ENCODE measurements at regions not wholly inside any gene's neighbourhood (a gene's known extent, or its start where the extent isn't known, plus 50 kb on each side); places are given as distances from the start of the nearest gene placed in this dataset.

- Mint-ChIP-seq H3K4me3 (no peak overlapping the region), H3K27ac (no peak overlapping the region), H3K36me3 (ENCODE audit: low read depth) (no peaks in the 10 kb centered on the region), H3K4me1 (peaks cover 3% of the 10 kb centered on the region), H3K27me3 (peaks cover 6% of the 10 kb centered on the region)
- DNase-seq: no peak
- no peaks in the 10 kb centered on the region for H3K9me3 ChIP-seq (ENCODE audit: control insufficient read depth, low read length, poor library complexity, severe bottlenecking)
- no peak for ATAC-seq
Observed at GRCh38 chr2:152950126-152950525, 231.7 kb downstream of the ARL6IP6 start.

- H3K4me3 Mint-ChIP-seq: no peak overlapping the region
- H3K27ac Mint-ChIP-seq: no peak overlapping the region
- H3K9me3 ChIP-seq (ENCODE audit: control insufficient read depth, low read length, poor library complexity, severe bottlenecking): no peaks in the 10 kb centered on the region
- no peak for DNase-seq
- no peak for ATAC-seq
- no peaks in the 10 kb centered on the region for H3K36me3 Mint-ChIP-seq (ENCODE audit: low read depth)
- H3K27me3 Mint-ChIP-seq: no peaks in the 10 kb centered on the region
- H3K4me1 Mint-ChIP-seq: peaks cover 3% of the 10 kb centered on the region
Observed at GRCh38 chr2:152944099-152944498, 225.7 kb downstream of the ARL6IP6 start.

GRCh38 chr2:152942940-152943440 lies 224.6 kb downstream of the ARL6IP6 start:
- no peak for DNase-seq
- Mint-ChIP-seq H3K27ac (no peak overlapping the region), H3K36me3 (ENCODE audit: low read depth) (no peaks in the 10 kb centered on the region), H3K27me3 (no peaks in the 10 kb centered on the region), H3K4me1 (peaks cover 3% of the 10 kb centered on the region), H3K4me3 (no peak overlapping the region)
- no peaks in the 10 kb centered on the region for H3K9me3 ChIP-seq (ENCODE audit: control insufficient read depth, low read length, poor library complexity, severe bottlenecking)
- ATAC-seq: no peak

- Mint-ChIP-seq H3K36me3 (ENCODE audit: low read depth) (no peaks in the 10 kb centered on the region), H3K4me3 (no peak overlapping the region), H3K27ac (no peak overlapping the region), H3K4me1 (no peaks in the 10 kb centered on the region), H3K27me3 (no peaks in the 10 kb centered on the region)
- ATAC-seq (no peak), DNase-seq (no peak)
- H3K9me3 ChIP-seq (ENCODE audit: control insufficient read depth, low read length, poor library complexity, severe bottlenecking): no peaks in the 10 kb centered on the region
Observed at GRCh38 chr2:152930501-152930900, 212.1 kb downstream of the ARL6IP6 start.

GRCh38 chr2:152929628-152930027 lies 211.2 kb downstream of the ARL6IP6 start:
- peaks cover 3% of the 10 kb centered on the region for H3K27me3 Mint-ChIP-seq
- no peak overlapping the region for H3K4me3 Mint-ChIP-seq
- DNase-seq: no peak
- ATAC-seq: no peak
- H3K9me3 ChIP-seq (ENCODE audit: control insufficient read depth, low read length, poor library complexity, severe bottlenecking): no peaks in the 10 kb centered on the region
- no peaks in the 10 kb centered on the region for H3K36me3 Mint-ChIP-seq (ENCODE audit: low read depth)
- no peaks in the 10 kb centered on the region for H3K4me1 Mint-ChIP-seq
- no peak overlapping the region for H3K27ac Mint-ChIP-seq

GRCh38 chr2:152925547-152926448 lies 207.4 kb downstream of the ARL6IP6 start:
- ATAC-seq (peak; percentile 33), DNase-seq (peak in 1 of 3 donors; percentile 22)
- no peaks in the 10 kb centered on the region for H3K4me1 Mint-ChIP-seq
- H3K36me3 Mint-ChIP-seq (ENCODE audit: low read depth): no peaks in the 10 kb centered on the region
- peaks cover 24% of the 10 kb centered on the region for H3K27me3 Mint-ChIP-seq
- H3K9me3 ChIP-seq (ENCODE audit: control insufficient read depth, low read length, poor library complexity, severe bottlenecking): no peaks in the 10 kb centered on the region
- H3K4me3 Mint-ChIP-seq: no peak overlapping the region
- H3K27ac Mint-ChIP-seq: no peak overlapping the region

- H3K36me3 Mint-ChIP-seq (ENCODE audit: low read depth): no peaks in the 10 kb centered on the region
- H3K27ac Mint-ChIP-seq: no peak overlapping the region
- H3K9me3 ChIP-seq (ENCODE audit: control insufficient read depth, low read length, poor library complexity, severe bottlenecking): no peaks in the 10 kb centered on the region
- peaks cover 29% of the 10 kb centered on the region for H3K27me3 Mint-ChIP-seq
- H3K4me1 Mint-ChIP-seq: no peaks in the 10 kb centered on the region
- ATAC-seq (no peak), DNase-seq (no peak)
- H3K4me3 Mint-ChIP-seq: no peak overlapping the region
Observed at GRCh38 chr2:152924722-152925121, 206.3 kb downstream of the ARL6IP6 start.

- no peak for DNase-seq
- Mint-ChIP-seq H3K27ac (no peak overlapping the region), H3K27me3 (peaks cover 29% of the 10 kb centered on the region), H3K36me3 (ENCODE audit: low read depth) (no peaks in the 10 kb centered on the region), H3K4me1 (no peaks in the 10 kb centered on the region), H3K4me3 (no peak overlapping the region)
- peaks cover under 1% of the 10 kb centered on the region for H3K9me3 ChIP-seq (ENCODE audit: control insufficient read depth, low read length, poor library complexity, severe bottlenecking)
- no peak for ATAC-seq
Observed at GRCh38 chr2:152924219-152924618, 205.8 kb downstream of the ARL6IP6 start.

GRCh38 chr2:152920846-152921245 lies 202.4 kb downstream of the ARL6IP6 start:
- no peak overlapping the region for H3K27ac Mint-ChIP-seq
- no peaks in the 10 kb centered on the region for H3K4me1 Mint-ChIP-seq
- no peak overlapping the region for H3K4me3 Mint-ChIP-seq
- peaks cover 2% of the 10 kb centered on the region for H3K9me3 ChIP-seq (ENCODE audit: control insufficient read depth, low read length, poor library complexity, severe bottlenecking)
- DNase-seq (no peak), ATAC-seq (no peak)
- H3K36me3 Mint-ChIP-seq (ENCODE audit: low read depth): no peaks in the 10 kb centered on the region
- H3K27me3 Mint-ChIP-seq: peaks cover 29% of the 10 kb centered on the region

- H3K27ac Mint-ChIP-seq: no peak overlapping the region
- no peaks in the 10 kb centered on the region for H3K27me3 Mint-ChIP-seq
- no peak for DNase-seq
- H3K4me3 Mint-ChIP-seq: no peak overlapping the region
- no peak for ATAC-seq
- H3K36me3 Mint-ChIP-seq (ENCODE audit: low read depth): no peaks in the 10 kb centered on the region
- no peaks in the 10 kb centered on the region for H3K4me1 Mint-ChIP-seq
- H3K9me3 ChIP-seq (ENCODE audit: control insufficient read depth, low read length, poor library complexity, severe bottlenecking): no peaks in the 10 kb centered on the region
Observed at GRCh38 chr2:152910970-152911369, 192.6 kb downstream of the ARL6IP6 start.

GRCh38 chr2:152907046-152907445 lies 188.6 kb downstream of the ARL6IP6 start:
- no peaks in the 10 kb centered on the region for H3K9me3 ChIP-seq (ENCODE audit: control insufficient read depth, low read length, poor library complexity, severe bottlenecking)
- no peak overlapping the region for H3K27ac Mint-ChIP-seq
- no peak overlapping the region for H3K4me3 Mint-ChIP-seq
- no peak for ATAC-seq
- no peaks in the 10 kb centered on the region for H3K36me3 Mint-ChIP-seq (ENCODE audit: low read depth)
- DNase-seq: no peak
- no peaks in the 10 kb centered on the region for H3K4me1 Mint-ChIP-seq
- H3K27me3 Mint-ChIP-seq: no peaks in the 10 kb centered on the region

- no peaks in the 10 kb centered on the region for H3K9me3 ChIP-seq (ENCODE audit: control insufficient read depth, low read length, poor library complexity, severe bottlenecking)
- DNase-seq (no peak), ATAC-seq (no peak)
- H3K27ac Mint-ChIP-seq: no peak overlapping the region
- H3K4me1 Mint-ChIP-seq: no peaks in the 10 kb centered on the region
- H3K27me3 Mint-ChIP-seq: peaks cover 3% of the 10 kb centered on the region
- H3K4me3 Mint-ChIP-seq: no peak overlapping the region
- no peaks in the 10 kb centered on the region for H3K36me3 Mint-ChIP-seq (ENCODE audit: low read depth)
Observed at GRCh38 chr2:152894051-152894450, 175.6 kb downstream of the ARL6IP6 start.

GRCh38 chr2:152890736-152891135 lies 172.3 kb downstream of the ARL6IP6 start:
- ATAC-seq (no peak), DNase-seq (no peak)
- no peaks in the 10 kb centered on the region for H3K36me3 Mint-ChIP-seq (ENCODE audit: low read depth)
- no peak overlapping the region for H3K27ac Mint-ChIP-seq
- H3K9me3 ChIP-seq (ENCODE audit: control insufficient read depth, low read length, poor library complexity, severe bottlenecking): no peaks in the 10 kb centered on the region
- peaks cover 20% of the 10 kb centered on the region for H3K27me3 Mint-ChIP-seq
- H3K4me1 Mint-ChIP-seq: no peaks in the 10 kb centered on the region
- no peak overlapping the region for H3K4me3 Mint-ChIP-seq

GRCh38 chr2:152883951-152884487 lies 165.6 kb downstream of the ARL6IP6 start:
- no peak for DNase-seq
- Mint-ChIP-seq H3K27ac (no peak overlapping the region), H3K4me3 (no peak overlapping the region), H3K27me3 (peaks cover 17% of the 10 kb centered on the region), H3K36me3 (ENCODE audit: low read depth) (no peaks in the 10 kb centered on the region), H3K4me1 (no peaks in the 10 kb centered on the region)
- H3K9me3 ChIP-seq (ENCODE audit: control insufficient read depth, low read length, poor library complexity, severe bottlenecking): no peaks in the 10 kb centered on the region
- ATAC-seq: no peak

Data from T-helper 17 cell (primary cell).